ENCODE measurements at regions not wholly inside any gene's neighbourhood (a gene's known extent, or its start where the extent isn't known, plus 50 kb on each side); places are given as distances from the start of the nearest gene placed in this dataset.

DNA sequence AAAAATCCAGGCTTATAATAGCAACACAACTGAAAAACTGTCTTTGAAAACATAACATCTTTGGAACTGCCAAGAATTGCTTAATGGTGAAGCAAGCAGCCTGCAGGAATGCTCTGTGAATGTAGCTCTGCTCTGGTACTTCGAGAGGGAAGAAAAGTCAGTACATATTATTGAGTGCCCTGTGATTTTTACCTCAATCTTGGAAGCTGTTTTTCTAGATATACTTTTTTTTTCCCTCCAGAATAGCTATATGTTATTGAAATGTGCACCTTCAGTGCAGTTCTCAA, 508.1 kb downstream of the PCNX1 start:
- no peak for TF ChIP-seq CTCF (conservative IDR thresholded peaks at IDR 0.05; ENCODE audit: low read depth, low read length)
- Histone ChIP-seq H3K79me2 (ENCODE audit: insufficient read depth, low read depth) (no peaks in the 10 kb centered on the region), H3K4me2 (no peak overlapping the region), H3K27ac (no peak overlapping the region), H2AFZ (ENCODE audit: low read depth) (no peak overlapping the region), H3K27me3 (ENCODE audit: insufficient read depth, low read depth) (no peaks in the 10 kb centered on the region), H3K36me3 (ENCODE audit: insufficient read depth) (no peaks in the 10 kb centered on the region), H3K4me1 (ENCODE audit: low read depth, poor library complexity, severe bottlenecking) (no peaks in the 10 kb centered on the region), H3K9ac (no peak overlapping the region), H4K20me1 (ENCODE audit: insufficient read depth) (no peaks in the 10 kb centered on the region), H3K4me3 (IDR thresholded peaks at IDR 0.05; ENCODE audit: insufficient read depth, low read depth, low read length) (no peak overlapping the region)

- no peak for TF ChIP-seq CTCF (conservative IDR thresholded peaks at IDR 0.05; ENCODE audit: low read depth, low read length)
- H3K4me2 ChIP-seq, result no peak overlapping the region
- H3K4me3 ChIP-seq (IDR thresholded peaks at IDR 0.05; ENCODE audit: insufficient read depth, low read depth, low read length), result no peak overlapping the region
- no peaks in the 10 kb centered on the region for H3K4me1 ChIP-seq (ENCODE audit: low read depth, poor library complexity, severe bottlenecking)
- no peak overlapping the region for H3K9ac ChIP-seq
- no peaks in the 10 kb centered on the region for H3K79me2 ChIP-seq (ENCODE audit: insufficient read depth, low read depth)
- H3K27ac ChIP-seq, result no peak overlapping the region
- H4K20me1 ChIP-seq (ENCODE audit: insufficient read depth), result no peaks in the 10 kb centered on the region
- H3K36me3 ChIP-seq (ENCODE audit: insufficient read depth), result no peaks in the 10 kb centered on the region
- no peaks in the 10 kb centered on the region for H3K27me3 ChIP-seq (ENCODE audit: insufficient read depth, low read depth)
- H2AFZ ChIP-seq (ENCODE audit: low read depth), result no peak overlapping the region
Observed at GRCh38 chr14:71416392-71416791, 509.1 kb downstream of the PCNX1 start.

DNA sequence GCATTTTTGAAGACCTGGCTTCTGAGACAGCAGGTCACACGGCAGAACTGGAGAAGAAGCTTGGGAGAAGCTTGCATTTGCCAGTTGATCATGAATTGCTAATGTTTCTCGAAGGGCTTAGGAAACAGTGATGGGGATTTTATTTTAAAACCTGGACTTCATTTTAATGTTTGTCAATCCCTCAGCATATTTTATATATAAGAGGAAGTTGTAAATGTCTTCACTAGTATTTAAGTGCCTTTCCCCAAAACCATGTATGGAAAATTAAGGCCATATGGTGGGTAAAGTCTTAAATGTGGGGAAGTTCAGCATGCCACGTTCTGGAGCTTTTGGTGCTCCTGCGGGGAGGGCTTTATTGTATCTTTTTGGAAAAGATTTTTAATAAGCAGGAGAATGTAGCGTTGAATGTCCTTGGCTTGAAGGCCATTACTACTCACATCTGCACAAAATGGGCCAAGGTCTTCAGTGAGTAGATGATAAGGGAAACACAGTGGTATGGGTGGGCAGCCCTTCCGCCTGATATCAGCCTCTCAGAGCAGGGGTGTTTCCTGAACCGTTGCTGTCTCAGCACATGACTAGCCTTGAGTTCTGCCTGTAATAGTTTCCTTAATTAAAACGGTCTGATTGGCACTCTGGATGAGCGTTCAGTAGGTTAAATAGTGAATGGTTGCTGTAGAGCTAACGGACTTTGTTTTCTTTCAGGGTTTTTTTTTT, 511.4 kb downstream of the PCNX1 start:
- H2AFZ ChIP-seq (ENCODE audit: low read depth), result no peak overlapping the region

GRCh38 chr14:71423481-71423880, 508.7 kb upstream of the RGS6 start:
- Histone ChIP-seq H3K4me3 (IDR thresholded peaks at IDR 0.05; ENCODE audit: insufficient read depth, low read depth, low read length) (no peak overlapping the region), H3K36me3 (ENCODE audit: insufficient read depth) (no peaks in the 10 kb centered on the region), H3K9ac (no peak overlapping the region), H3K4me1 (ENCODE audit: low read depth, poor library complexity, severe bottlenecking) (no peaks in the 10 kb centered on the region), H3K4me2 (no peak overlapping the region), H3K79me2 (ENCODE audit: insufficient read depth, low read depth) (no peaks in the 10 kb centered on the region), H3K27ac (no peak overlapping the region), H3K27me3 (ENCODE audit: insufficient read depth, low read depth) (no peaks in the 10 kb centered on the region), H2AFZ (ENCODE audit: low read depth) (no peak overlapping the region), H4K20me1 (ENCODE audit: insufficient read depth) (no peaks in the 10 kb centered on the region)
- no peak for TF ChIP-seq CTCF (conservative IDR thresholded peaks at IDR 0.05; ENCODE audit: low read depth, low read length)

More for the DNA sequence above, 511.4 kb downstream of the PCNX1 start:
- Histone ChIP-seq H3K4me3 (IDR thresholded peaks at IDR 0.05; ENCODE audit: insufficient read depth, low read depth, low read length) (no peak overlapping the region), H3K36me3 (ENCODE audit: insufficient read depth) (no peaks in the 10 kb centered on the region), H3K4me1 (ENCODE audit: low read depth, poor library complexity, severe bottlenecking) (no peaks in the 10 kb centered on the region), H3K9ac (no peak overlapping the region), H3K79me2 (ENCODE audit: insufficient read depth, low read depth) (no peaks in the 10 kb centered on the region), H4K20me1 (ENCODE audit: insufficient read depth) (no peaks in the 10 kb centered on the region), H3K27ac (no peak overlapping the region), H3K4me2 (no peak overlapping the region), H3K27me3 (ENCODE audit: insufficient read depth, low read depth) (no peaks in the 10 kb centered on the region)
- no peak for TF ChIP-seq CTCF (conservative IDR thresholded peaks at IDR 0.05; ENCODE audit: low read depth, low read length)
